Adipocyte (in vitro differentiated cells): ENCODE measurements at regions not wholly inside any gene's neighbourhood (a gene's known extent, or its start where the extent isn't known, plus 50 kb on each side); places are given as distances from the start of the nearest gene placed in this dataset.

Experiments
- DNase-seq: peaks from one replicate; pipeline ENCODE4 v3.0.0-alpha.2; 2015; ENCODE audit warnings: low read depth
- H3K27me3 ChIP-seq: replicated peaks from 2 replicates; pipeline ENCODE4 v1.7.0; 2013; ENCODE audit warnings: mild to moderate bottlenecking, low read length, moderate library complexity; ENCODE audit not compliant: control insufficient read depth, insufficient read depth
- H3K36me3 ChIP-seq: 2 replicates; pipeline ENCODE4 v1.7.0; 2013; ENCODE audit warnings: low read length, mild to moderate bottlenecking, moderate library complexity; ENCODE audit not compliant: control insufficient read depth, insufficient read depth, severe bottlenecking
- H3K4me1 ChIP-seq: 2 replicates; pipeline ENCODE4 v1.7.0; 2013; ENCODE audit warnings: mild to moderate bottlenecking, low read length, moderate library complexity; ENCODE audit not compliant: control insufficient read depth, insufficient read depth
- H3K4me3 ChIP-seq: 2 replicates; pipeline ENCODE4 v1.7.0; 2013; ENCODE audit warnings: mild to moderate bottlenecking, low read length, moderate library complexity
- H3K9ac ChIP-seq: 2 replicates; pipeline ENCODE4 v1.7.0; 2013; ENCODE audit warnings: mild to moderate bottlenecking, low read length, moderate library complexity
- H3K9me3 ChIP-seq: 2 replicates; pipeline ENCODE4 v1.7.0; 2013; ENCODE audit warnings: mild to moderate bottlenecking, low read length, moderate library complexity; ENCODE audit not compliant: control insufficient read depth

- DNase-seq, result no peak
- no peaks in the 10 kb centered on the region for H3K9me3 ChIP-seq
- no peak overlapping the region for H3K9ac ChIP-seq
- H3K4me3 ChIP-seq, result no peak overlapping the region
- no peaks in the 10 kb centered on the region for H3K27me3 ChIP-seq
- no peaks in the 10 kb centered on the region for H3K36me3 ChIP-seq
- peaks cover 15% of the 10 kb centered on the region for H3K4me1 ChIP-seq
These were observed 154.9 kb upstream of the ANKRD28 start for GRCh38 chr3:15952543-15953175.

DNA sequence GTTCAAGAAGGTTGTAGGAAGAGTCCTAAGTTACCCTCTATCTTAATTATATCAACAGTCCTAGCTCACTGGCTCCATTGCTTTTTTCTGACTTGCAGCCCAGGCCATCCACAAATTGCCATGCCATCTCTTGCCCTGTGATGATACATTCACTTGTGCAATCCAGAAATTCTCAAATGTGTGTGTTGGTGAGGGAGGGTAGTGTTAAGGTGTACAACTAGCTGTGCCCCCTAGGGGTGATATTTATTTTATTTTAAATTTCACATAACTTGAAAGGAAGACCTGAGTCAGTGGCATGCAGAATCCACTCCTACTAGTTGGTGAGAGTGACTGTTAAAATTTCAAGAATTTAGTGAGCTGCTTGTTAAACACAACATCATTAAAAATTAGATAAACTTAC is 156.1 kb upstream of the ANKRD28 start:
- DNase-seq, result no peak
- Histone ChIP-seq H3K4me1 (peaks cover 6% of the 10 kb centered on the region), H3K4me3 (no peak overlapping the region), H3K9ac (no peak overlapping the region), H3K9me3 (no peaks in the 10 kb centered on the region), H3K27me3 (no peaks in the 10 kb centered on the region), H3K36me3 (no peaks in the 10 kb centered on the region)

DNA sequence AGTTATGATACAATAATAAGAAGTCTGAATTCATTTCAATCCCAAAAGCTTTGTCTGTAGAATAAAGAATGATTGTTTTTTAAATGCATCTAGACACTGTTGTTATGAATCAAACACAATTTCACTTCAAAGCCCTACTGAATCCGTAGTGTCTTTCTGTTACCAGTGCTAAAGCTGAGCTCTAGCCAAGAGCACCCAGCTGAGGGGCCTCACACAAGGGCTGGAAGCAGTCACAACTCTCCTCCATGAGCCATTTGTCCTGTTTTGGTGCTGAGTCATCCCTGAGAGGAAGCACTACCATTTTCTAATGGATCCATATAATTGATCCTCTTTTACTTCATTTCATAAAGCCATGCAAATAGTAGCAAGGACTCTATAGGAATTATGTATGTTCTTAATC is 158.2 kb upstream of the ANKRD28 start:
- H3K27me3 ChIP-seq, result no peaks in the 10 kb centered on the region
- no peaks in the 10 kb centered on the region for H3K36me3 ChIP-seq
- H3K9ac ChIP-seq, result no peak overlapping the region
- H3K4me3 ChIP-seq, result no peak overlapping the region
- no peaks in the 10 kb centered on the region for H3K9me3 ChIP-seq
- peaks cover 4% of the 10 kb centered on the region for H3K4me1 ChIP-seq
- DNase-seq, result peak; percentile 27

GRCh38 chr3:15958692-15959433 is 161.1 kb upstream of the ANKRD28 start:
- Histone ChIP-seq H3K9me3 (no peaks in the 10 kb centered on the region), H3K4me1 (peaks cover 4% of the 10 kb centered on the region), H3K36me3 (no peaks in the 10 kb centered on the region), H3K27me3 (no peaks in the 10 kb centered on the region), H3K4me3 (no peak overlapping the region), H3K9ac (no peak overlapping the region)
- DNase-seq, result peak; percentile 62

DNA sequence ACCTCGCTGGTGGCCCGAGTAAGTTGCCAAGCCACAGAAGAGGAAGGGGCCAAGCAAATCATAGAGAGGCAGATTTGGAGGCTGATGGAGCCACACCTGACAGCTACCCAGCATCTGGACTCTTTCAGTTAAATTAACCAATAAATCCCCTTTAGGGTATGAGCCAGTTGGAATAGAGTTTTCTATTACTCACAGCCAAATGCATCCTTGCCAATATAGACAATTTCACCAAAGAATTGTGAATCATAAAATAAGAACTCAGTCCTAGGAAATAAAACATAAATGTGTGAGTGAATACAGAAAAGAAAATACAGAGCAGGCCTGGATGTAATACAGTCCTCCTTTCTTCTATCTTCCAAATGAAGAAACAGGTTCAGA is 161.6 kb upstream of the ANKRD28 start:
- peak; percentile 59 for DNase-seq
- H3K4me1 ChIP-seq, result peaks cover 6% of the 10 kb centered on the region
- no peak overlapping the region for H3K4me3 ChIP-seq
- no peaks in the 10 kb centered on the region for H3K27me3 ChIP-seq
- no peaks in the 10 kb centered on the region for H3K36me3 ChIP-seq
- H3K9ac ChIP-seq, result no peak overlapping the region
- H3K9me3 ChIP-seq, result no peaks in the 10 kb centered on the region

DNA sequence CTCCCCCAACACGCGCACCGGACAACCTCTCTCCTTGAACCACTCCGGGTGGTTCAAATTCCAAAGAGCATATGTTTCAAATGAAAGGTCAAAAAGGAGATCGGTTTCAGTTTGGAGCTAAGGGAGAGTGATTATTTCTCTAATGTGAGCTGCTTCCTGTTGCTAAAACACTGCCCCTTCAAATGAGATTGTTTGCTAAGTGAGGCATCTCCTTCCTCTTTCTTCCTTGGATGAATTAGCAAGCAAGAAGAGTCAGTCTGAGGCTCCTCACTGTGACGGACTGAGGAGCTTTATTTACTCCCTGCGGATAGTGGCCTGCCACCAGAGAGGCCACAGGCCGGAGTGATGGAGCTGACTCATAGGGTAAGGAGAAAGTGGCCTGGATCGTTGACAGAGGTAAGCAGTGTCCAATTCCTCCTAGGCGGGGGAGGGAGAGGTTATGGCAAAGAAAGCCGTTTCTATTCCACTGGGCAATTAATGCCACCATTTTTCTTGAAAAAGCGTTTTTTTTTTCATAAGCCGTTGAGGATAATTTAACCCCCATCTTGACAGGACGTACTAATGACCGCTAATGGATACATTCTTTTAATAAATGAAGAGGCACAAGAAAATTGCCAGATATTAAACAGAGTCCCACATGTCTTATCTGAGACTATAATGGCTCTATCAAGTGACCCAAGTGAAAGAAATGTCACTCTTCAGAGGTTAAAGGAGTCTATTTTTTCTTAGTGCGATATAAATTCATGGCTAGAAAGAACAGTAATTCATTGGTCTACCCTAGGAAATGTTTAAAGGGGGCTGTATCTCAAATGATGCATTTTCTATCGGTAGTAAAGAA is 167.0 kb upstream of the ANKRD28 start:
- no peaks in the 10 kb centered on the region for H3K36me3 ChIP-seq
- no peaks in the 10 kb centered on the region for H3K27me3 ChIP-seq
- H3K9ac ChIP-seq, result peak overlapping the region; percentile 75
- DNase-seq, result peak; percentile 70
- H3K9me3 ChIP-seq, result no peaks in the 10 kb centered on the region
- H3K4me3 ChIP-seq, result peak overlapping the region; percentile 73
- peaks cover 11% of the 10 kb centered on the region for H3K4me1 ChIP-seq

GRCh38 chr3:15967577-15967976 is 169.8 kb upstream of the ANKRD28 start:
- DNase-seq, result no peak
- no peaks in the 10 kb centered on the region for H3K9me3 ChIP-seq
- no peak overlapping the region for H3K9ac ChIP-seq
- no peaks in the 10 kb centered on the region for H3K36me3 ChIP-seq
- no peaks in the 10 kb centered on the region for H3K27me3 ChIP-seq
- H3K4me3 ChIP-seq, result no peak overlapping the region
- H3K4me1 ChIP-seq, result peaks cover 11% of the 10 kb centered on the region

DNA sequence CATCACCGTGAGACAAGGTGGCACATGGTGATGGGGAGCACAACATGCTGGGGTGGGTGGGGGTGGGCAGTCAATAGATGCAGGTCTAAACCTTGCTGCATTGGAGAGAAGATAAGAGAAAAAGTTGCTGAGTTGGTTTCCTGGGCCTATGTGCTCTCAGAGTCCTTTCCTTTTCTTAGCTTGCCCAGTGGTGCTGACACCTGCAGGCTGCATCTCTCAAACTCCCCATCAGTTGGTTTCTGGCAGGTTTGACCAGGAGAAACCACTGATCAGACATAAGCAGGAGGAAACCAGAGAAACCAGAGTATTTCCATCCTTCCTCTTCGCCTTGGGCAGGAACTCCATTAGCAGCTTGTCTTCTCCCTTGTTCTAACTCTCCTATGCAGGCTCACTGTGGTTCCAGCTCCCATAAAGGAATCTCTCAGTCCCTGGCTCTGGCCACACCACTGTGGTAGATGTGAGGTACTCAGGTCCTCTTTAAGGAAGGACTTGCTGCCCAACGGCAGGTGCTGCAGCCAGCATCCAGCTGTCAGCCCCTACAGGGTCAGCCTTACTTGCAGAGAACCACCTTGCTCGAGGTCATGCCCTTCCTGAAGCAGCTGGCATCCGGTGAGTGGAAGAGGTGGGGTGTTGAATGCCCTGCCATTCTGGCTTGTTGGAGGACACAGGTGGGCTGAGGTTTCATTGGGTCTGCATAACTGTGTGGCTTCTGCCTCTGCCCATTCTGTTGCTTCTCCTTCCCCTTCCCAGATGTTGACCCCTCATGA is 172.3 kb upstream of the ANKRD28 start:
- Histone ChIP-seq H3K27me3 (no peaks in the 10 kb centered on the region), H3K9ac (no peak overlapping the region), H3K4me1 (peaks cover 2% of the 10 kb centered on the region), H3K4me3 (no peak overlapping the region), H3K36me3 (no peaks in the 10 kb centered on the region), H3K9me3 (no peaks in the 10 kb centered on the region)
- no peak for DNase-seq

GRCh38 chr3:15973414-15973813 is 175.6 kb upstream of the ANKRD28 start:
- no peak overlapping the region for H3K9ac ChIP-seq
- no peaks in the 10 kb centered on the region for H3K36me3 ChIP-seq
- no peaks in the 10 kb centered on the region for H3K4me1 ChIP-seq
- H3K9me3 ChIP-seq, result no peaks in the 10 kb centered on the region
- no peak for DNase-seq
- no peak overlapping the region for H3K4me3 ChIP-seq
- no peaks in the 10 kb centered on the region for H3K27me3 ChIP-seq

DNA sequence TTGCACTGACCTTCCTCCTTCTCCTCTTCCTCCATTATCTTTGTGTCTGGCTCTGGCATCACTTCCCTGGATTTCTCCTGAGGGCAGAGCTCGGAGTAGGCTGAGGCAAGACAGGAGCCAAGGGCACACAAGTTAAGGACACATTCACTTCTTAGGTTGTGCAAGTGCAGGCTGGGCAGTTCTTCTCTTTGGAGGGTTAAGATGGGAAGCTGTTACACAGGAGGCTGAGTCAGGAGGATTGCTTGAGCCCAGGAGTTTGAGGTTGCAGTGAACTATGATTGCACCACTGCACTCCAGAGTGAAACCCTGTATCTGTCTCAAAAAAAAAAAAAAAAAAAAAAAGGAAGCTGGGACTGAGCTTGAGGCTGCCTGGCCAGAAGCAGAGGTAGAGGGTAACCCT is 176.2 kb upstream of the ANKRD28 start:
- Histone ChIP-seq H3K9me3 (no peaks in the 10 kb centered on the region), H3K4me3 (no peak overlapping the region), H3K27me3 (no peaks in the 10 kb centered on the region), H3K9ac (no peak overlapping the region), H3K4me1 (no peaks in the 10 kb centered on the region), H3K36me3 (no peaks in the 10 kb centered on the region)
- no peak for DNase-seq

- Histone ChIP-seq H3K4me1 (no peaks in the 10 kb centered on the region), H3K9ac (no peak overlapping the region), H3K9me3 (no peaks in the 10 kb centered on the region), H3K36me3 (no peaks in the 10 kb centered on the region), H3K27me3 (no peaks in the 10 kb centered on the region), H3K4me3 (no peak overlapping the region)
- no peak for DNase-seq
These were observed 176.9 kb upstream of the ANKRD28 start for GRCh38 chr3:15974647-15975046.
